AG10803 (cell line): ENCODE measurements at regions not wholly inside any gene's neighbourhood (a gene's known extent, or its start where the extent isn't known, plus 50 kb on each side); places are given as distances from the start of the nearest gene placed in this dataset.
A peak's percentile ranks its signal among the peaks of the same experiment; 100 is the strongest.

Experiments used
- DNase-seq: peaks from one replicate; pipeline ENCODE4 v3.0.0; 2010; ENCODE audit warnings: low read depth
- H3K4me3 ChIP-seq: 2 replicates; pipeline ENCODE4 v1.5.1; 2011; ENCODE audit warnings: mild to moderate bottlenecking, low read length, control low read depth
- CTCF ChIP-seq: conservative IDR thresholded peaks from 2 replicates; pipeline ENCODE4 v1.5.1; 2011; ENCODE audit warnings: mild to moderate bottlenecking, low read length, control low read depth, inconsistent platforms

GRCh38 chr4:156238171-156238570 is 284.5 kb upstream of the CTSO start:
- no peak for DNase-seq
- H3K4me3 ChIP-seq: no peak overlapping the region
- TF ChIP-seq CTCF: no peak

- H3K4me3 ChIP-seq: no peak overlapping the region
- no peak for DNase-seq
- no peak for TF ChIP-seq CTCF
These were observed 283.6 kb upstream of the CTSO start for GRCh38 chr4:156237231-156237630.

- peak; percentile 15 for DNase-seq
- H3K4me3 ChIP-seq: no peak overlapping the region
- TF ChIP-seq CTCF: no peak
These were observed 276.5 kb upstream of the CTSO start for GRCh38 chr4:156230176-156230575.

- TF ChIP-seq CTCF: no peak
- no peak for DNase-seq
These were observed 275.0 kb upstream of the CTSO start for GRCh38 chr4:156228676-156229075.

GRCh38 chr4:156227321-156227720 is 273.7 kb upstream of the CTSO start:
- DNase-seq: no peak
- H3K4me3 ChIP-seq: no peak overlapping the region
- TF ChIP-seq CTCF: no peak

More at GRCh38 chr4:156228676-156229075, 275.0 kb upstream of the CTSO start:
- H3K4me3 ChIP-seq: no peak overlapping the region

GRCh38 chr4:156223985-156224384 is 270.3 kb upstream of the CTSO start:
- no peak for DNase-seq
- H3K4me3 ChIP-seq: no peak overlapping the region
- no peak for TF ChIP-seq CTCF

GRCh38 chr4:156217236-156217635 is 263.6 kb upstream of the CTSO start:
- no peak overlapping the region for H3K4me3 ChIP-seq
- no peak for DNase-seq
- TF ChIP-seq CTCF: no peak
